HEK293 (cell line): ENCODE measurements at regions not wholly inside any gene's neighbourhood (a gene's known extent, or its start where the extent isn't known, plus 50 kb on each side); places are given as distances from the start of the nearest gene placed in this dataset.

ENCODE experiments used
- CTCF ChIA-PET: fragments of 350-600 bp; formaldehyde crosslinking; extraction: SDS; loops from one replicate; lab custom pipeline; 2021; ENCODE audit warnings: antibody characterized with exemption; lab: Yijun Ruan, JAX
- POLR2A ChIA-PET: fragments of 300-600 bp; formaldehyde crosslinking; extraction: SDS; loops from one replicate; lab custom pipeline; 2020; ENCODE audit warnings: antibody characterized with exemption, inconsistent platforms; lab: Yijun Ruan, JAX
- H3K27ac ChIP-seq: fragments of 200-500 bp; sonication (Bioruptor generic); 2 replicates; pipeline ENCODE4 v1.5.1; 2014; ENCODE audit warnings: low read depth, low read length, control low read depth, inconsistent platforms; ENCODE audit errors: extremely low read depth
- H3K36me3 ChIP-seq, 2 experiments: fragments of 200-500 bp in 1 of 2; sonication (Bioruptor generic) in 1 of 2; 1 replicate in 1 of 2; 2 replicates in 1 of 2; pipeline ENCODE4 v1.5.1; 2014 to 2017; ENCODE audit warnings: inconsistent platforms in 2 of 2, low read length in 2 of 2; ENCODE audit not compliant: control insufficient read depth in 2 of 2, insufficient read depth in 1 of 2
- H3K4me1 ChIP-seq: fragments of 200-500 bp; sonication (Bioruptor generic); 2 replicates; pipeline ENCODE4 v1.5.1; 2014; ENCODE audit warnings: mild to moderate bottlenecking, low read length, inconsistent platforms; ENCODE audit not compliant: control insufficient read depth, insufficient read depth
- H3K4me3 ChIP-seq: 2 replicates; pipeline ENCODE4 v1.5.1; 2011; ENCODE audit warnings: low read depth, mild to moderate bottlenecking, control low read depth, low read length, moderate library complexity
- H3K9me3 ChIP-seq: fragments of 200-500 bp; sonication (Bioruptor generic); 2 replicates; pipeline ENCODE4 v1.5.1; 2014; ENCODE audit warnings: low read depth, low read length, inconsistent platforms; ENCODE audit not compliant: control insufficient read depth, insufficient read depth
- ELK4 ChIP-seq: IDR thresholded peaks from 2 replicates; pipeline ENCODE4 v1.6.1; 2011; ENCODE audit warnings: mild to moderate bottlenecking, low read depth, low read length, borderline replicate concordance
- FEZF1 ChIP-seq: fragments of 450-650 bp; formaldehyde crosslinking; IDR thresholded peaks from 2 replicates; pipeline ENCODE4 v1.5.1; 2016; ENCODE audit warnings: missing biosample characterization, missing genetic modification characterization
- GFI1B ChIP-seq: fragments of 450-650 bp; formaldehyde crosslinking; IDR thresholded peaks from 2 replicates; pipeline ENCODE4 v1.5.1; 2016; ENCODE audit warnings: missing biosample characterization, missing genetic modification characterization
- GLIS2 ChIP-seq: fragments of 450-650 bp; formaldehyde crosslinking; IDR thresholded peaks from 2 replicates; pipeline ENCODE4 v1.5.1; 2016; ENCODE audit warnings: missing biosample characterization, missing genetic modification characterization
- KLF10 ChIP-seq: fragments of 450-650 bp; IDR thresholded peaks from 2 replicates; pipeline ENCODE4 v1.5.1; 2018; ENCODE audit warnings: missing biosample characterization, mild to moderate bottlenecking, missing genetic modification characterization
- KLF16 ChIP-seq: fragments of 450-650 bp; formaldehyde crosslinking; IDR thresholded peaks from 2 replicates; pipeline ENCODE4 v1.5.1; 2017; ENCODE audit warnings: missing biosample characterization, missing genetic modification characterization
- KLF7 ChIP-seq: fragments of 450-650 bp; formaldehyde crosslinking; IDR thresholded peaks from 2 replicates; pipeline ENCODE4 v1.5.1; 2016; ENCODE audit warnings: missing biosample characterization, missing genetic modification characterization, borderline replicate concordance
- MEIS1 ChIP-seq: sonication (generic); formaldehyde crosslinking; IDR thresholded peaks from 2 replicates; pipeline ENCODE4 v1.8.1; 2022; ENCODE audit warnings: missing genetic modification reagents, mild to moderate bottlenecking, borderline replicate concordance
- OVOL3 ChIP-seq: fragments of 450-650 bp; formaldehyde crosslinking; IDR thresholded peaks from 2 replicates; pipeline ENCODE4 v1.5.1; 2016; ENCODE audit warnings: missing biosample characterization, missing genetic modification characterization
- TSHZ1 ChIP-seq: fragments of 450-650 bp; formaldehyde crosslinking; IDR thresholded peaks from 2 replicates; pipeline ENCODE4 v1.5.1; 2016; ENCODE audit warnings: missing biosample characterization, missing genetic modification characterization, borderline replicate concordance
- ZBTB11 ChIP-seq: fragments of 450-650 bp; formaldehyde crosslinking; conservative IDR thresholded peaks from 2 replicates; pipeline ENCODE4 v1.5.1; 2016; ENCODE audit warnings: low read depth, missing biosample characterization, missing genetic modification characterization
- ZEB2 ChIP-seq: fragments of 450-650 bp; formaldehyde crosslinking; IDR thresholded peaks from 2 replicates; pipeline ENCODE4 v1.5.1; 2016; ENCODE audit warnings: missing biosample characterization, missing genetic modification characterization
- ZIC2 ChIP-seq: fragments of 450-650 bp; formaldehyde crosslinking; IDR thresholded peaks from 2 replicates; pipeline ENCODE4 v1.5.1; 2016; ENCODE audit warnings: missing biosample characterization, missing genetic modification characterization
- ZNF121 ChIP-seq: fragments of 450-650 bp; formaldehyde crosslinking; IDR thresholded peaks from 2 replicates; pipeline ENCODE4 v1.5.1; 2016; ENCODE audit warnings: missing biosample characterization, missing genetic modification characterization
- ZNF132 ChIP-seq: fragments of 450-650 bp; formaldehyde crosslinking; IDR thresholded peaks from 2 replicates; pipeline ENCODE4 v1.5.1; 2017; ENCODE audit warnings: missing biosample characterization, missing genetic modification characterization, borderline replicate concordance
- ZNF157 ChIP-seq: fragments of 450-650 bp; formaldehyde crosslinking; IDR thresholded peaks from 2 replicates; pipeline ENCODE4 v1.5.1; 2016; ENCODE audit warnings: missing biosample characterization, missing genetic modification characterization
- ZNF19 ChIP-seq: fragments of 450-650 bp; formaldehyde crosslinking; IDR thresholded peaks from 2 replicates; pipeline ENCODE4; 2016; ENCODE audit warnings: missing biosample characterization, missing genetic modification characterization, low read depth
- ZNF214 ChIP-seq: fragments of 450-650 bp; formaldehyde crosslinking; IDR thresholded peaks from 2 replicates; pipeline ENCODE4 v1.5.1; 2017; ENCODE audit warnings: missing biosample characterization, mild to moderate bottlenecking, missing genetic modification characterization, borderline replicate concordance
- ZNF302 ChIP-seq: fragments of 450-650 bp; formaldehyde crosslinking; IDR thresholded peaks from 2 replicates; pipeline ENCODE4 v1.5.1; 2016; ENCODE audit warnings: missing biosample characterization, missing genetic modification characterization, low read depth
- ZNF37A ChIP-seq: fragments of 450-650 bp; IDR thresholded peaks from 2 replicates; pipeline ENCODE4 v1.5.1; 2018; ENCODE audit warnings: missing biosample characterization, missing genetic modification characterization
- ZNF391 ChIP-seq: fragments of 450-650 bp; formaldehyde crosslinking; IDR thresholded peaks from 2 replicates; pipeline ENCODE4 v1.5.1; 2016; ENCODE audit warnings: low read depth, missing biosample characterization, missing genetic modification characterization, borderline replicate concordance
- ZNF426 ChIP-seq: fragments of 450-650 bp; formaldehyde crosslinking; IDR thresholded peaks from 2 replicates; pipeline ENCODE4 v1.5.1; 2017; ENCODE audit warnings: missing biosample characterization, missing genetic modification characterization, mild to moderate bottlenecking, inconsistent platforms, moderate library complexity
- ZNF558 ChIP-seq: fragments of 450-650 bp; formaldehyde crosslinking; IDR thresholded peaks from 2 replicates; pipeline ENCODE4 v1.5.1; 2016; ENCODE audit warnings: missing biosample characterization, missing genetic modification characterization
- ZNF571 ChIP-seq: fragments of 450-650 bp; formaldehyde crosslinking; IDR thresholded peaks from 2 replicates; pipeline ENCODE4 v1.5.0; 2017; ENCODE audit warnings: missing biosample characterization, missing genetic modification characterization
- ZNF585B ChIP-seq: fragments of 450-650 bp; formaldehyde crosslinking; IDR thresholded peaks from 2 replicates; pipeline ENCODE4 v1.5.1; 2016; ENCODE audit warnings: missing biosample characterization, missing genetic modification characterization
- ZNF629 ChIP-seq: fragments of 450-650 bp; formaldehyde crosslinking; IDR thresholded peaks from 2 replicates; pipeline ENCODE4 v1.5.1; 2017; ENCODE audit warnings: missing biosample characterization, missing genetic modification characterization
- ZNF777 ChIP-seq: fragments of 450-650 bp; formaldehyde crosslinking; IDR thresholded peaks from 2 replicates; pipeline ENCODE4 v1.5.1; 2017; ENCODE audit warnings: missing biosample characterization, missing genetic modification characterization, borderline replicate concordance
- ZXDB ChIP-seq: fragments of 450-650 bp; formaldehyde crosslinking; IDR thresholded peaks from 2 replicates; pipeline ENCODE4 v1.5.1; 2016; ENCODE audit warnings: missing biosample characterization, missing genetic modification characterization

GRCh38 chr4:96986816-96987215 lies 1146.9 kb downstream of the PDHA2 start:
- TF ChIP-seq ZNF157 (no peak), ZNF132 (no peak), ZNF214 (tag by site-specific recombination) (no peak), ELK4 (no peak), TSHZ1 (tag by site-specific recombination) (no peak)
- ChIA-PET CTCF (no interaction called here), POLR2A (no interaction called here)
- Histone ChIP-seq H3K9me3 (no peaks in the 10 kb centered on the region), H3K4me3 (no peak overlapping the region), H3K36me3 (no peaks in the 10 kb centered on the region), H3K27ac (no peak overlapping the region), H3K4me1 (no peaks in the 10 kb centered on the region)

- TF ChIP-seq ZNF302 (tag by site-specific recombination) (no peak), ZIC2 (tag by site-specific recombination) (no peak), KLF16 (no peak), MEIS1 (CRISPR knock-in tag) (no peak), ZEB2 (tag by site-specific recombination) (no peak), ZNF391 (tag by site-specific recombination) (no peak), ZNF558 (tag by site-specific recombination) (no peak)
- TF ChIP-seq, all 188 proteins: peak for 0
- Histone ChIP-seq H3K4me3 (no peak overlapping the region), H3K4me1 (no peaks in the 10 kb centered on the region), H3K36me3 (no peaks in the 10 kb centered on the region), H3K27ac (no peak overlapping the region), H3K9me3 (no peaks in the 10 kb centered on the region)
- CTCF ChIA-PET, result no interaction called here
- POLR2A ChIA-PET, result no interaction called here
Measured at GRCh38 chr4:96991083-96991482, 1151.2 kb downstream of the PDHA2 start.

GRCh38 chr4:96992443-96992842 lies 1150.8 kb downstream of the STPG2 start:
- ChIA-PET POLR2A (no interaction called here), CTCF (no interaction called here)
- TF ChIP-seq ZNF19, result no peak
- TF ChIP-seq ZNF426, result no peak
- no peak for TF ChIP-seq GLIS2 (tag by site-specific recombination)
- TF ChIP-seq GFI1B (tag by site-specific recombination), result no peak
- no peak for TF ChIP-seq ZXDB (tag by site-specific recombination)
- no peak for TF ChIP-seq ZNF585B (tag by site-specific recombination)
- no peak for TF ChIP-seq ZEB2 (tag by site-specific recombination)
- TF ChIP-seq OVOL3 (tag by site-specific recombination), result no peak
- no peak for TF ChIP-seq ZNF777 (tag by site-specific recombination)
- no peak for TF ChIP-seq ZNF571
- TF ChIP-seq FEZF1 (tag by site-specific recombination), result no peak
- TF ChIP-seq ZNF37A (tag by site-specific recombination), result no peak
- TF ChIP-seq ZNF629, result no peak
- TF ChIP-seq KLF7 (tag by site-specific recombination), result no peak
- TF ChIP-seq ZBTB11 (tag by site-specific recombination), result no peak
- no peak for TF ChIP-seq KLF10 (tag by site-specific recombination)
- no peak for TF ChIP-seq ZNF121 (tag by site-specific recombination)

More at GRCh38 chr4:96992443-96992842, 1150.8 kb downstream of the STPG2 start:
- Histone ChIP-seq H3K4me1 (no peaks in the 10 kb centered on the region), H3K27ac (no peak overlapping the region), H3K4me3 (no peak overlapping the region), H3K36me3 (no peaks in the 10 kb centered on the region), H3K9me3 (no peaks in the 10 kb centered on the region)
